Right lobe of liver (tissue), 4 donors: ENCODE measurements at regions not wholly inside any gene's neighbourhood (a gene's known extent, or its start where the extent isn't known, plus 50 kb on each side); places are given as distances from the start of the nearest gene placed in this dataset.

Experiments used
- POLR2A ChIP-seq: fragments of 450-650 bp; IDR thresholded peaks from one replicate; pipeline ENCODE4 v1.6.1; 2017; ENCODE audit warnings: antibody characterized with exemption, mild to moderate bottlenecking
- TF ChIP-seq, protein P1 (sequence below), 4 donors: fragments of 200-600 bp in 3 of 4; fragments of 450-650 bp in 1 of 4; IDR thresholded peaks; one replicate each; pipeline versions ENCODE4 v1.5.1 to v1.8.0; 2016 to 2022; ENCODE audit warnings: antibody characterized with exemption in 4 of 4, mild to moderate bottlenecking in 2 of 4
- donor health status: DM: no; HTN: no; CAD: no.
- donor health status: DM: no; HTN: no; CAD: no.
- donor health status: DM: no; HTN: yes; CAD: no.

DNA sequence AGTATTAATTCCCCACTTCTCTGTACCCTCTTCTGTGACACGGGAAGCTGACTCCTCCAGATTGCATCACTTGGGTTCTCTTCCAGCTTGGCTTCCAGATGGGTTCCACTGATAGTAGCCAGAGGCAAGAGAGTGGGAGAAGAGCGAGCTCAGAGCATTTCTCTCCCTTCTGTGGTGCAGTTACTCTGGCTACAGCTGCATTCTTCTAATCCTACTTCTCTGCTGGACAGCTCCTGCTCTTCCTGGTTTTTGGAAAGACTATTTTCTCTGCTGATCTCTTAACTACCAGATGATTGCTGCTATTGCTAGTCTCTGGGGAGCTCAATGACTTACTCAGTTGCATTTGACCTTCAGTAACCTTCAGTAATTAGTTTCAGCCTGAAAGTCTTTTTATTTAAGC lies 187.5 kb upstream of the MAP2 start:
- TF ChIP-seq, protein P1, sequence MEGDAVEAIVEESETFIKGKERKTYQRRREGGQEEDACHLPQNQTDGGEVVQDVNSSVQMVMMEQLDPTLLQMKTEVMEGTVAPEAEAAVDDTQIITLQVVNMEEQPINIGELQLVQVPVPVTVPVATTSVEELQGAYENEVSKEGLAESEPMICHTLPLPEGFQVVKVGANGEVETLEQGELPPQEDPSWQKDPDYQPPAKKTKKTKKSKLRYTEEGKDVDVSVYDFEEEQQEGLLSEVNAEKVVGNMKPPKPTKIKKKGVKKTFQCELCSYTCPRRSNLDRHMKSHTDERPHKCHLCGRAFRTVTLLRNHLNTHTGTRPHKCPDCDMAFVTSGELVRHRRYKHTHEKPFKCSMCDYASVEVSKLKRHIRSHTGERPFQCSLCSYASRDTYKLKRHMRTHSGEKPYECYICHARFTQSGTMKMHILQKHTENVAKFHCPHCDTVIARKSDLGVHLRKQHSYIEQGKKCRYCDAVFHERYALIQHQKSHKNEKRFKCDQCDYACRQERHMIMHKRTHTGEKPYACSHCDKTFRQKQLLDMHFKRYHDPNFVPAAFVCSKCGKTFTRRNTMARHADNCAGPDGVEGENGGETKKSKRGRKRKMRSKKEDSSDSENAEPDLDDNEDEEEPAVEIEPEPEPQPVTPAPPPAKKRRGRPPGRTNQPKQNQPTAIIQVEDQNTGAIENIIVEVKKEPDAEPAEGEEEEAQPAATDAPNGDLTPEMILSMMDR (IDR thresholded peaks at IDR 0.05): no peak
- no peak for TF ChIP-seq POLR2A
